A549 (cell line): ENCODE measurements at regions not wholly inside any gene's neighbourhood (a gene's known extent, or its start where the extent isn't known, plus 50 kb on each side); places are given as distances from the start of the nearest gene placed in this dataset.

Experiments
- EHF ChIP-seq: fragments of 250-450 bp; sonication (Bioruptor Pico); IDR thresholded peaks from 2 replicates; pipeline ENCODE4 v1.5.0; 2020; ENCODE audit warnings: mild to moderate bottlenecking
- HOXB13 ChIP-seq: fragments of 250-450 bp; sonication (Bioruptor Pico); IDR thresholded peaks from 2 replicates; pipeline ENCODE4 v1.5.0; 2020; ENCODE audit warnings: low read depth, mild to moderate bottlenecking, moderate library complexity
- JUN ChIP-seq, 2 experiments: fragments of >200 bp; sonication (Bioruptor Twin); formaldehyde crosslinking; IDR thresholded peaks; 2 replicates in 1 of 2; 3 replicates in 1 of 2; pipeline ENCODE4 v1.6.1; 2016 to 2017
- KDM1A ChIP-seq: fragments of 200-600 bp; sonication (generic); IDR thresholded peaks from 2 replicates; pipeline ENCODE4 v1.6.1; 2016; ENCODE audit warnings: low read depth, mild to moderate bottlenecking
- POLR2A ChIP-seq: IDR thresholded peaks from 2 replicates; pipeline ENCODE4 v1.6.1; 2012; ENCODE audit warnings: mild to moderate bottlenecking, low read length
- POLR2AphosphoS2 ChIP-seq: conservative IDR thresholded peaks from 2 replicates; pipeline ENCODE4 v1.6.1; 2012; ENCODE audit warnings: low read length, improper control_type of control experiment, inconsistent platforms
- RFX5 ChIP-seq: fragments of 450-650 bp; IDR thresholded peaks from 2 replicates; pipeline ENCODE4 v1.7.1; 2014; ENCODE audit warnings: antibody characterized with exemption, mild to moderate bottlenecking, moderate library complexity
- TF ChIP-seq, protein P1 (sequence below): fragments of 150-350 bp; IDR thresholded peaks from 2 replicates; pipeline ENCODE4 v1.6.1; 2014; ENCODE audit warnings: low read depth, mild to moderate bottlenecking, low read length
- TF ChIP-seq, protein P2 (sequence below): IDR thresholded peaks from 2 replicates; pipeline ENCODE4 v1.6.1; 2012
- TF ChIP-seq, protein P3 (sequence below): fragments of >200 bp; sonication (Bioruptor Twin); formaldehyde crosslinking; IDR thresholded peaks from 3 replicates; pipeline ENCODE4 v1.5.1; 2016

DNA sequence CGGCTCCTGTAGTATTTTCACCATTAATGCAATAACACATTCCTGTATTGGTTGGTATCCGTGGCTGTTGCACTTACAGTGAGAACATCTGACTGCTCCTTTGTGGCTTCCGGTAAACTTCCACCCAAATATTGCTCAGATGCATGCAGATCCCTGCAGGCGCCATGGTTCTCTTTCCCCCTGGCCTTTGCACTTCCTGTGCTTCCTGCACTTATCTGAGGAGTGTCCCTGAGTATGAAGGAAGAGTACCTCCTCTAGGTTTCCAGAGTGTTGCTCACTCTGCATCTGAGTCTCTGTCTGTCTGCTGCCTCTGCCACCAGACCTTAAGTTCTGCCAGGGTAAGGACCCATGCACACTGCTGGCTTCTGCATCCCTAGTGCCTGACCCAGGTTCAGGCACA is 117.2 kb upstream of the SLC34A2 start:
- no peak for TF ChIP-seq POLR2A
- TF ChIP-seq KDM1A: no peak
- TF ChIP-seq JUN (IDR thresholded peaks at IDR 0.05): no peak
- TF ChIP-seq, protein P1, sequence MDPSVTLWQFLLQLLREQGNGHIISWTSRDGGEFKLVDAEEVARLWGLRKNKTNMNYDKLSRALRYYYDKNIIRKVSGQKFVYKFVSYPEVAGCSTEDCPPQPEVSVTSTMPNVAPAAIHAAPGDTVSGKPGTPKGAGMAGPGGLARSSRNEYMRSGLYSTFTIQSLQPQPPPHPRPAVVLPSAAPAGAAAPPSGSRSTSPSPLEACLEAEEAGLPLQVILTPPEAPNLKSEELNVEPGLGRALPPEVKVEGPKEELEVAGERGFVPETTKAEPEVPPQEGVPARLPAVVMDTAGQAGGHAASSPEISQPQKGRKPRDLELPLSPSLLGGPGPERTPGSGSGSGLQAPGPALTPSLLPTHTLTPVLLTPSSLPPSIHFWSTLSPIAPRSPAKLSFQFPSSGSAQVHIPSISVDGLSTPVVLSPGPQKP: no peak
- TF ChIP-seq, protein P2, sequence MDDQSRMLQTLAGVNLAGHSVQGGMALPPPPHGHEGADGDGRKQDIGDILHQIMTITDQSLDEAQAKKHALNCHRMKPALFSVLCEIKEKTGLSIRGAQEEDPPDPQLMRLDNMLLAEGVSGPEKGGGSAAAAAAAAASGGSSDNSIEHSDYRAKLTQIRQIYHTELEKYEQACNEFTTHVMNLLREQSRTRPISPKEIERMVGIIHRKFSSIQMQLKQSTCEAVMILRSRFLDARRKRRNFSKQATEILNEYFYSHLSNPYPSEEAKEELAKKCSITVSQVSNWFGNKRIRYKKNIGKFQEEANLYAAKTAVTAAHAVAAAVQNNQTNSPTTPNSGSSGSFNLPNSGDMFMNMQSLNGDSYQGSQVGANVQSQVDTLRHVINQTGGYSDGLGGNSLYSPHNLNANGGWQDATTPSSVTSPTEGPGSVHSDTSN: no peak
- TF ChIP-seq POLR2AphosphoS2: no peak
- no peak for TF ChIP-seq HOXB13 (CRISPR knock-in tag)
- TF ChIP-seq RFX5: no peak
- TF ChIP-seq, protein P3, sequence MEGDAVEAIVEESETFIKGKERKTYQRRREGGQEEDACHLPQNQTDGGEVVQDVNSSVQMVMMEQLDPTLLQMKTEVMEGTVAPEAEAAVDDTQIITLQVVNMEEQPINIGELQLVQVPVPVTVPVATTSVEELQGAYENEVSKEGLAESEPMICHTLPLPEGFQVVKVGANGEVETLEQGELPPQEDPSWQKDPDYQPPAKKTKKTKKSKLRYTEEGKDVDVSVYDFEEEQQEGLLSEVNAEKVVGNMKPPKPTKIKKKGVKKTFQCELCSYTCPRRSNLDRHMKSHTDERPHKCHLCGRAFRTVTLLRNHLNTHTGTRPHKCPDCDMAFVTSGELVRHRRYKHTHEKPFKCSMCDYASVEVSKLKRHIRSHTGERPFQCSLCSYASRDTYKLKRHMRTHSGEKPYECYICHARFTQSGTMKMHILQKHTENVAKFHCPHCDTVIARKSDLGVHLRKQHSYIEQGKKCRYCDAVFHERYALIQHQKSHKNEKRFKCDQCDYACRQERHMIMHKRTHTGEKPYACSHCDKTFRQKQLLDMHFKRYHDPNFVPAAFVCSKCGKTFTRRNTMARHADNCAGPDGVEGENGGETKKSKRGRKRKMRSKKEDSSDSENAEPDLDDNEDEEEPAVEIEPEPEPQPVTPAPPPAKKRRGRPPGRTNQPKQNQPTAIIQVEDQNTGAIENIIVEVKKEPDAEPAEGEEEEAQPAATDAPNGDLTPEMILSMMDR: no peak
- TF ChIP-seq EHF (CRISPR knock-in tag): no peak
